Fibroblast of lung (primary cell): ENCODE measurements at regions not wholly inside any gene's neighbourhood (a gene's known extent, or its start where the extent isn't known, plus 50 kb on each side); places are given as distances from the start of the nearest gene placed in this dataset.

Experiments used
- EZH2 ChIP-seq: IDR thresholded peaks from 2 replicates; pipeline ENCODE4 v1.5.1; 2012; ENCODE audit warnings: low read length, control low read depth, mild to moderate bottlenecking; ENCODE audit errors: missing control alignments
- TF ChIP-seq, protein P1 (sequence below), 2 donors: IDR thresholded peaks in 1 of 2; conservative IDR thresholded peaks in 1 of 2; 1 replicate in 1 of 2; 2 replicates in 1 of 2; pipeline ENCODE4 v1.5.1; 2011 to 2012; ENCODE audit warnings: low read length in 2 of 2, control low read depth in 1 of 2, inconsistent platforms in 1 of 2, low read depth in 1 of 2, mild to moderate bottlenecking in 1 of 2

DNA sequence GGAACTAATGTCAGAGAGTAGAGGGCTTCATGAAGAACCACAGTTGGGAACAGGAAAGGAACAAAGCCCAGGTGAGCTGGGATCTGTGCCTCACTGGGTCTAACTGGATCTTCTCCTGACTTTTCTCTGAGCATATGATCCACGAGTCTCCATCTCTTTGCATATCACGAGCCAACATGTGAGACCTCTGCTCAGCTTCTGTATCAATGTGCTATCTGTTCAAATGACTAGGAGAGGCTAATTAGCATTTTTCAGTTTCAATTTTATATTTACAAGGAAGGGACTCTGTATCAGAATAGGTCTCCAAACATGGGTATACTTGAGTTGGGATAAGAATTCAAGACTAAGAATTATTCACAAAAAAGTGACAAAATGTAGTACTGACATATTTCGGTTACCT lies 73.8 kb upstream of the SGCD start:
- TF ChIP-seq, protein P1, sequence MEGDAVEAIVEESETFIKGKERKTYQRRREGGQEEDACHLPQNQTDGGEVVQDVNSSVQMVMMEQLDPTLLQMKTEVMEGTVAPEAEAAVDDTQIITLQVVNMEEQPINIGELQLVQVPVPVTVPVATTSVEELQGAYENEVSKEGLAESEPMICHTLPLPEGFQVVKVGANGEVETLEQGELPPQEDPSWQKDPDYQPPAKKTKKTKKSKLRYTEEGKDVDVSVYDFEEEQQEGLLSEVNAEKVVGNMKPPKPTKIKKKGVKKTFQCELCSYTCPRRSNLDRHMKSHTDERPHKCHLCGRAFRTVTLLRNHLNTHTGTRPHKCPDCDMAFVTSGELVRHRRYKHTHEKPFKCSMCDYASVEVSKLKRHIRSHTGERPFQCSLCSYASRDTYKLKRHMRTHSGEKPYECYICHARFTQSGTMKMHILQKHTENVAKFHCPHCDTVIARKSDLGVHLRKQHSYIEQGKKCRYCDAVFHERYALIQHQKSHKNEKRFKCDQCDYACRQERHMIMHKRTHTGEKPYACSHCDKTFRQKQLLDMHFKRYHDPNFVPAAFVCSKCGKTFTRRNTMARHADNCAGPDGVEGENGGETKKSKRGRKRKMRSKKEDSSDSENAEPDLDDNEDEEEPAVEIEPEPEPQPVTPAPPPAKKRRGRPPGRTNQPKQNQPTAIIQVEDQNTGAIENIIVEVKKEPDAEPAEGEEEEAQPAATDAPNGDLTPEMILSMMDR (conservative IDR thresholded peaks at IDR 0.05 in 1 of 2, IDR thresholded peaks at IDR 0.05 in 1 of 2; ENCODE audit: low read depth in 1 of 2, low read length in 2 of 2): no peak
- no peak for TF ChIP-seq EZH2
